ENCODE measurements at regions not wholly inside any gene's neighbourhood (a gene's known extent, or its start where the extent isn't known, plus 50 kb on each side); places are given as distances from the start of the nearest gene placed in this dataset.

GRCh38 chr5:113866763-113867162, 353.3 kb downstream of the YTHDC2 start:
- TF ChIP-seq CTCF (IDR thresholded peaks at IDR 0.05) (no peak), POLR2A (IDR thresholded peaks at IDR 0.05) (no peak)
